Left lung (tissue), 4 donors: ENCODE measurements at regions not wholly inside any gene's neighbourhood (a gene's known extent, or its start where the extent isn't known, plus 50 kb on each side); places are given as distances from the start of the nearest gene placed in this dataset.

Source experiments
- ATAC-seq: fragments of 200-7000 bp; cut with Tn5 transposase; one replicate; pipeline ENCODE4 v1.9.1; 2020; ENCODE audit warnings: moderate library complexity
- DNase-seq, 4 donors: peaks; one replicate each; pipeline ENCODE4 v3.0.0-alpha.2; 2013 to 2020
- H3K27ac ChIP-seq, 2 donors: fragments of 200-600 bp; sonication (generic) in 1 of 2; one replicate each; pipeline versions ENCODE4 v1.5.0 to v1.8.0; 2020 to 2021
- H3K27me3 ChIP-seq, 2 donors: fragments of 200-600 bp; sonication (generic) in 1 of 2; one replicate each; pipeline versions ENCODE4 v1.5.0 to v1.8.0; 2020 to 2021
- H3K36me3 ChIP-seq, 2 donors: fragments of 200-600 bp; sonication (generic) in 1 of 2; one replicate each; pipeline versions ENCODE4 v1.5.0 to v1.8.0; 2020 to 2021
- H3K4me1 ChIP-seq, 2 donors: fragments of 200-600 bp; one replicate each; pipeline ENCODE4 v1.8.0; 2021
- H3K4me3 ChIP-seq, 2 donors: fragments of 200-600 bp; sonication (generic) in 1 of 2; one replicate each; pipeline versions ENCODE4 v1.5.0 to v1.8.0; 2020 to 2021; ENCODE audit warnings: mild to moderate bottlenecking in 1 of 2
- H3K9me3 ChIP-seq, 2 donors: fragments of 200-600 bp; sonication (generic) in 1 of 2; one replicate each; pipeline versions ENCODE4 v1.5.0 to v1.8.0; 2020 to 2021
- CTCF ChIP-seq, 2 donors: fragments of 200-600 bp; sonication (generic) in 1 of 2; IDR thresholded peaks; one replicate each; pipeline versions ENCODE4 v1.5.0 to v1.8.0; 2021; ENCODE audit warnings: antibody characterized with exemption in 2 of 2
- intact Hi-C, 2 donors: fragments of 100-400 bp; cut with DNase I; formaldehyde crosslinking; loops; one replicate each; pipeline versions ENCODE4 v1.11.2 to v1.14.2; 2022
- donor health status: DM: no; HTN: yes; CAD: no.
- donor health status: DM: no; HTN: no; CAD: no.

GRCh38 chr2:175525975-175526374 is 344.5 kb upstream of the ATP5MC3 start:
- no peak overlapping the region for H3K4me3 ChIP-seq
- no peak for TF ChIP-seq CTCF (IDR thresholded peaks at IDR 0.05)
- H3K36me3 ChIP-seq: no peaks in the 10 kb centered on the region
- ATAC-seq (no peak), DNase-seq (no peak)
- no peaks in the 10 kb centered on the region for H3K4me1 ChIP-seq
- intact Hi-C loops: no loop called here
- no peaks in the 10 kb centered on the region for H3K27me3 ChIP-seq
- no peak overlapping the region for H3K27ac ChIP-seq
- no peaks in the 10 kb centered on the region for H3K9me3 ChIP-seq

- DNase-seq (peak in 2 of 4 donors; percentile 38 to 51), ATAC-seq (no peak)
- Histone ChIP-seq H3K27me3 (no peaks in the 10 kb centered on the region), H3K36me3 (no peaks in the 10 kb centered on the region), H3K9me3 (no peaks in the 10 kb centered on the region), H3K4me1 (no peaks in the 10 kb centered on the region), H3K27ac (no peak overlapping the region), H3K4me3 (no peak overlapping the region)
- TF ChIP-seq CTCF (IDR thresholded peaks at IDR 0.05): no peak
- intact Hi-C loops: no loop called here
Observed at GRCh38 chr2:175523001-175523400, 341.5 kb upstream of the ATP5MC3 start.

- Histone ChIP-seq H3K4me1 (no peaks in the 10 kb centered on the region), H3K27ac (no peak overlapping the region), H3K4me3 (no peak overlapping the region), H3K36me3 (no peaks in the 10 kb centered on the region), H3K9me3 (no peaks in the 10 kb centered on the region), H3K27me3 (no peaks in the 10 kb centered on the region)
- ATAC-seq: no peak
- intact Hi-C loops: no loop called here
- DNase-seq: no peak
- no peak for TF ChIP-seq CTCF (IDR thresholded peaks at IDR 0.05)
Observed at GRCh38 chr2:175518206-175518605, 336.7 kb upstream of the ATP5MC3 start.

- Histone ChIP-seq H3K4me1 (no peaks in the 10 kb centered on the region), H3K27me3 (no peaks in the 10 kb centered on the region), H3K4me3 (no peak overlapping the region), H3K9me3 (no peaks in the 10 kb centered on the region), H3K36me3 (no peaks in the 10 kb centered on the region), H3K27ac (no peak overlapping the region)
- intact Hi-C loops: no loop called here
- DNase-seq (no peak), ATAC-seq (no peak)
- TF ChIP-seq CTCF (IDR thresholded peaks at IDR 0.05): no peak
Observed at GRCh38 chr2:175516555-175516954, 335.0 kb upstream of the ATP5MC3 start.

DNA sequence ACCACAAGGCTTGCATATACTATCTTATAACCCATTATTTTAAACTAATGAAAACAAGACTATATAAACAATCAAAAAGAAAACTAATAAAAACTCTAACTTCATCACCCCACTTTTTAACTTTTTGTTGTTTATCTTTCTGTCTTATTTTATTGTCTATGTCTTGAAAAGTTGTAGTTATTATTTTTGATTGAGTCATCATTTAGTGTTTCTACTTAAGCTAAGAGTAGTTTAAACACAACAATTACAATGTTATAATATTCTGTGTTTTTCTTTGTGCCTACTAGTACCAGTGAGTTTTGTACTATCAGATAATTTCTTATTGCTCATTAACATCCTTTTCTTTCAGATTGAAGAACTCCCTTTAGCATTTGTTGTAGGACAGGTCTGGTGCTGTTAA is 318.7 kb upstream of the ATP5MC3 start:
- Histone ChIP-seq H3K9me3 (peaks cover 0 to 31% of the 10 kb centered on the region in 2 donors), H3K27ac (no peak overlapping the region), H3K36me3 (no peaks in the 10 kb centered on the region), H3K4me3 (no peak overlapping the region), H3K27me3 (no peaks in the 10 kb centered on the region), H3K4me1 (no peaks in the 10 kb centered on the region)
- no peak for ATAC-seq
- intact Hi-C loops: no loop called here
- TF ChIP-seq CTCF (IDR thresholded peaks at IDR 0.05): no peak
- no peak for DNase-seq
